ENCODE measurements at regions not wholly inside any gene's neighbourhood (a gene's known extent, or its start where the extent isn't known, plus 50 kb on each side); places are given as distances from the start of the nearest gene placed in this dataset.

DNA sequence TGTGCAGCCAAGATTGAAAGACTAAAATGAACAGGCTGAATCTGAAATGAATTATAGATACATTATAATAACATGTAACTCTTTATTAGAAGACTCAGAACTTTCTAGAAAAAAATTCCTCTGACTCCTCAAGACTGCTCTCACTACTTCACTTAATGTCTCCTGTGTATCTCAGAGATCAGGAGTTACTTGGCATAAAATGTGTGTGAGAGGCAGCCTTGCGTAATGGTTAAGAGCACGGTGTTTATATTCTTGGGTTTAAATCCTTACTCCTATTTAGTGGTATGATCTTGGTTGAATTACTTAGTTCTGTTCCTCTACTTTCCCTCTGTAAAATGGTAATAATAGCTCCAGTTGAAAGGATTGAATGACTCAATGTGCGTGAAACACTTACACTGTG lies 634.9 kb downstream of the LTN1 start:
- no peak for DNase-seq (ENCODE audit: extremely low read depth, low read depth)
- TF ChIP-seq, protein P1, sequence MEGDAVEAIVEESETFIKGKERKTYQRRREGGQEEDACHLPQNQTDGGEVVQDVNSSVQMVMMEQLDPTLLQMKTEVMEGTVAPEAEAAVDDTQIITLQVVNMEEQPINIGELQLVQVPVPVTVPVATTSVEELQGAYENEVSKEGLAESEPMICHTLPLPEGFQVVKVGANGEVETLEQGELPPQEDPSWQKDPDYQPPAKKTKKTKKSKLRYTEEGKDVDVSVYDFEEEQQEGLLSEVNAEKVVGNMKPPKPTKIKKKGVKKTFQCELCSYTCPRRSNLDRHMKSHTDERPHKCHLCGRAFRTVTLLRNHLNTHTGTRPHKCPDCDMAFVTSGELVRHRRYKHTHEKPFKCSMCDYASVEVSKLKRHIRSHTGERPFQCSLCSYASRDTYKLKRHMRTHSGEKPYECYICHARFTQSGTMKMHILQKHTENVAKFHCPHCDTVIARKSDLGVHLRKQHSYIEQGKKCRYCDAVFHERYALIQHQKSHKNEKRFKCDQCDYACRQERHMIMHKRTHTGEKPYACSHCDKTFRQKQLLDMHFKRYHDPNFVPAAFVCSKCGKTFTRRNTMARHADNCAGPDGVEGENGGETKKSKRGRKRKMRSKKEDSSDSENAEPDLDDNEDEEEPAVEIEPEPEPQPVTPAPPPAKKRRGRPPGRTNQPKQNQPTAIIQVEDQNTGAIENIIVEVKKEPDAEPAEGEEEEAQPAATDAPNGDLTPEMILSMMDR (IDR thresholded peaks at IDR 0.05; ENCODE audit: low read depth, low read length, missing control alignments) = no peak
- H3K4me3 ChIP-seq (replicated peaks; ENCODE audit: low read depth, low read length) = no peak overlapping the region

DNA sequence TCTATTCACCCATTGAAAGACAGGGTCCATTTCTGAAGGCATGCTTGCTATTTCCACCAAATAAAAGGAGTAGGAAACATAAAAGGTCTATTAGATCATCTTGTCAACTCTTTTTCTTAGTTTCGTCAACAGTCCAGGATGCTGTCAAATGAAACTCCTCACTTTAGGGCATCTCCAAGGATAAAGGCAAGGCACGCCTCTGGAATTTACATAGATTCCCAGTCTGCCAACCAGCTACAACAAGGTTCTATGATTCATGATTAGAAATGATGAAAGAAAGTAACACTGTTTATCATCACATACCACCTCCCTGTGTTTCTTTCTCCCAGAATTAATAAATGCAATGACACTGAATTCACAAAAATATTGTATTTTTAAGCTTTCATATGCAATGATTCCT lies 636.3 kb downstream of the LTN1 start:
- no peak for DNase-seq (ENCODE audit: extremely low read depth, low read depth)
- TF ChIP-seq, protein P1 (IDR thresholded peaks at IDR 0.05; ENCODE audit: low read depth, low read length, missing control alignments) = no peak
- H3K4me3 ChIP-seq (replicated peaks; ENCODE audit: low read depth, low read length) = no peak overlapping the region

DNA sequence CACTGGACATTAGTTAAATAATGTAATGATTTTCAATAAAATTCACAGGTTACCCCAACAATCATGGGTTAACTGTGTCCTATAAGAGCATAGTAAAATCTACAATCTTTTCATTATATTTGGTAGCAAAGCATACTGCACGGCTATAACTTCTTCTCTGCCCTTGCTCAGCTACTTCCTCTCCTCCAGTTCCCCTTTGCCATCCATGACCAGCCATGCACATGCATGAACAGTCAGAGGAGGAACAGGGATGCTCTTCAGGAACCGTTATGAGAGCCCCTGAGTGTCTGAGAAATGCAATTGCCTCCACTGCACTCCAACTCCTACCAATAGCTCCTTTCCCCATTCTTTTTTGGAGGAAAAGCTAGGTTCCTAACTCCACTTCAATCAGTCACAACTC lies 646.7 kb downstream of the LTN1 start:
- DNase-seq (ENCODE audit: extremely low read depth, low read depth) = no peak
- no peak overlapping the region for H3K4me3 ChIP-seq (replicated peaks; ENCODE audit: low read depth, low read length)
- TF ChIP-seq, protein P1 (IDR thresholded peaks at IDR 0.05; ENCODE audit: low read depth, low read length, missing control alignments) = no peak

DNA sequence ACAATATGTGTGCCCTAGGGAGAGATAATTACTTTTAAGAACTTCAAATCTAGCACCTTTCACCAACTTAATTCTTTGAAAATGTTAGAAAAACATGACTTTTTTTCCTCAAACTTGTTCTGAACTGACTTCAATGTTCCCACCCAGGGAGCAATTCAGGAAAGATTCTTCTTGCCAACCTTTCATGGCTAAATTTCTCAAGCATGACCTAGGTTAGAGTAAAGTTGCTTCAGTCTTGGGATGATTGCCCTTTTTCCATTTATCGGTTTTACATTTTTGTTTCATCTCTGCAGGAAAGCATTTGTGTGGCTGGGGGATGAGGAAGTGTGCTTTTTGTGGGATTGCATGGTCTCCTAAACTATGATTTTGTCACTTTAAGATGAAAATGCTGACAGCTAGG lies 647.7 kb downstream of the LTN1 start:
- DNase-seq (ENCODE audit: extremely low read depth, low read depth) = no peak
- H3K4me3 ChIP-seq (replicated peaks; ENCODE audit: low read depth, low read length) = no peak overlapping the region
- TF ChIP-seq, protein P1 (IDR thresholded peaks at IDR 0.05; ENCODE audit: low read depth, low read length, missing control alignments) = no peak

GRCh38 chr21:28342212-28342810 lies 650.4 kb downstream of the LTN1 start:
- no peak for DNase-seq (ENCODE audit: extremely low read depth, low read depth)
- TF ChIP-seq, protein P1 (IDR thresholded peaks at IDR 0.05; ENCODE audit: low read depth, low read length, missing control alignments) = no peak
- H3K4me3 ChIP-seq (replicated peaks; ENCODE audit: low read depth, low read length) = no peak overlapping the region

DNA sequence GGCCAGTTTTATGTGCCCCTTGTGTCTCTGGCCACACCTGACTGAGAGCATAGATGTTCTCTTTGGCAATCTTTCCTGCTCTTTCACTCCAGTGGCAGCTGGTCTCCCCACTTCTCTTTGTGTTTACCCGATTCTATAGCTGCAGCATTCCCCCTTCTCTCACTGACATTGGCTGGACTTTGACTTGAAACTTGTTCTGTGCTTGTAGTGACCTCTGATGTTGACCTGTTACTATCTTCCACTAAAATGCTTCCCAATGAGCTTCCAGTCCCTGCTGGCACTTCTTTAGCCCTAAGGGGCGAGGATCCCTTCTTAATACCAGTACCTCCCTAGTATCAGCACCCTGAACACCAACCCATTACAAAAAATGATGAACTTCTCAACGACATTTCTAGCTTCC lies 653.3 kb downstream of the LTN1 start:
- H3K4me3 ChIP-seq (replicated peaks; ENCODE audit: low read depth, low read length) = no peak overlapping the region
- DNase-seq (ENCODE audit: extremely low read depth, low read depth) = no peak
- TF ChIP-seq, protein P1 (IDR thresholded peaks at IDR 0.05; ENCODE audit: low read depth, low read length, missing control alignments) = no peak

GRCh38 chr21:28338701-28339305 lies 653.9 kb downstream of the LTN1 start:
- TF ChIP-seq, protein P1 (IDR thresholded peaks at IDR 0.05; ENCODE audit: low read depth, low read length, missing control alignments) = no peak
- DNase-seq (ENCODE audit: extremely low read depth, low read depth) = no peak
- no peak overlapping the region for H3K4me3 ChIP-seq (replicated peaks; ENCODE audit: low read depth, low read length)

All from HFF-Myc (cell line).